Stimulated activated CD8-positive, alpha-beta memory T cell treated with anti-CD3 and anti-CD28 coated beads, Interleukin-4, amount 100 ng/mL, for 24 hours (primary cell): ENCODE measurements at regions not wholly inside any gene's neighbourhood (a gene's known extent, or its start where the extent isn't known, plus 50 kb on each side); places are given as distances from the start of the nearest gene placed in this dataset.

Experiments
- DNase-seq: peaks from one replicate; pipeline ENCODE4 v3.0.0-alpha.2; 2020; ENCODE audit warnings: low read depth

DNA sequence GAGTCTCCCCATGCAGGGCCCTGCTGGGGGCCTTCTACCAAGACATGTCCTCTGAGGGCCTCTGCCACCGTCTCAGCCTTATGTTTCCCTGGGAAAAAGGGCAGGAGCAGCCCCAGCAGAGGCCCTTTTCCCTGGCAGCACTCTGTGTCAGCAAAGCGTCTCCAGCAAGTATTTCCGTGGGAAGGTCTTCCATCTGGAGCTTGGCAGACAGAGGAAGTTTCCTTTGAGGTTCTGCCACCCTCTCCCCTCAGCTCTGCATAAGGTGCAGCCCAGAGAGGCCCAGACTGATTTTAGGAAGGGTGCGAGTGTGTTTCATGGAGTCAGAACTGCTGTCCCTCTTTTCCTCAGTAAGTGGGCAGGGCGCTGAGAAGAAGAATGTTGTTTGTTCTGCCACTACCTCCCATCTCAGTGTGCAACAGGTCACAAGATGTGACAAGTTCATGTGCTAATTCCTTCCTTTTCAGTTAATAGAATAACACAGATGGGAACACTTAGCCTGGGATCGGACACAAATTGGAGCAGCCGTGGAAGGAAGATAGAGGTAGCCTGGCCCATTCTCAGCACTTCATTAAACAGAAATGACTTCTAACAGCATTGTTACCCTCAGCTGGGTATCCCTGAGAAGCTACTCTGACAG, 784.4 kb downstream of the MAFB start:
- no peak for DNase-seq

DNA sequence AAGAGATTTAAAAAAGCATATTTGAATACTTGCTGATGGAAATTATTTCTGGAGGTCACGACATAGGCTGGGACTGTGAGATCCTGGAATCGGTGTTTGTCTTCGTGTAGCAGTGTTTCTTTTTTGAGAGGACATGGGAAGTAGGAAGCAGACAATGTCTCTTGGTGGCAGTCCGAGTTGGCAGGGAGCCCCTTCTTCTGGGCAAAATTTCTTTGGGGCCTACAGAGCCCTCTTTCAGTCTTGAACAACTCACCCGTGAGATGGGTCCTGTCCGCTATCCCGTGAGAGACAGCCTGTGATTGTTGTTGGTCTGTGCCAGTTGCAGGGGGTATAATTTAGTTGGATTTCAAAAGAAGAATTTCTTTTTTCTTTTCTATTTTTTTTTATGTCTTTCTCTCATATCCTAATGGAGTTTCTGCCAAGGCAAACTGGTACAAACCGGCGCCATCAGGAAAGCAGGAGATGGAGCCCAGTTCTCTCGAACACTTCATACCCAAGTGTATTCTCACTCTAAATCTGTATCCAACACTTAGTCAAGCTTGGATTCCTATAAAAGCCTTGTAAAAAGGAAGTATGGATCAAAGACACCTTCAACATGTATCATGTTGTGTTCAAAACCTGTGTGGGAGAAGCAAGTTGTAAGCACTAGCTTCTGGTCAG, 785.1 kb downstream of the MAFB start:
- DNase-seq: no peak

DNA sequence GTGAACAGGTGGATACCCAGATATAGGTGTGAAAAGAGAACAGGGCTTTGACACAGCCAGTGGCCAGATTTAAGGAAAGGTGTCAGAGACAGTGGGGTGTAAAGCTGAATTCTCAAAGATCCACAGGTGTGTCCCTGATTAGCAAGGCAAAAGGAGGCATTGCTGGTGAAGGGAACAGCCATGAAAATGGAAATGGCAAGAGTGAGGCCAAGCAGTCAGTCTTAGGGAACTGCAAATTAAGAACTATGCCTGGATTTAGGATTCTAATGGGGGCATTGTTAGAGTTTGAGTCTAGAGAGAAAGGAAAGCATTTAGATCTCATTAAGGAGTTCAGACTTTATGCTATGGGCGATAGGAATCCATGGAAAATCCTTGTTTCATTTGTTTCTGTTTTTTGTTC, 789.2 kb downstream of the MAFB start:
- no peak for DNase-seq

DNA sequence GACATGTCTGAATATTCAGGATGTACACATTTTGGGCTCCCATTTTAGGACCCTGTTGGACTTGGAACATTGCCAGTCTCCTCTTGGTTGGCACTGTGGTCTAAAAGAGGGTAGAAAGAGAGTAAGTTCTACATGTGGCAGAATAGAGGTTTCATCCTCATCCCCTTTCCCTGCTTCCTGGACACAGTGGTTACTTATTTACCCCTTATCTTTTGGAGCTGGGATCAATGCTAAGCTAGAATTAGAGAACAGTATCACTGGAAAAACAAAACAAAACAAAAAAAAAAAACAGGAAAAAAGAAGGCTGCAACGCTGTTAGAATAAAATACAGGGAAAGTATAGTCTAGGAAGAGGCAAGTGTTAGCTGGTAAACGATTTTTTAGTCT, 790.6 kb downstream of the MAFB start:
- no peak for DNase-seq

DNA sequence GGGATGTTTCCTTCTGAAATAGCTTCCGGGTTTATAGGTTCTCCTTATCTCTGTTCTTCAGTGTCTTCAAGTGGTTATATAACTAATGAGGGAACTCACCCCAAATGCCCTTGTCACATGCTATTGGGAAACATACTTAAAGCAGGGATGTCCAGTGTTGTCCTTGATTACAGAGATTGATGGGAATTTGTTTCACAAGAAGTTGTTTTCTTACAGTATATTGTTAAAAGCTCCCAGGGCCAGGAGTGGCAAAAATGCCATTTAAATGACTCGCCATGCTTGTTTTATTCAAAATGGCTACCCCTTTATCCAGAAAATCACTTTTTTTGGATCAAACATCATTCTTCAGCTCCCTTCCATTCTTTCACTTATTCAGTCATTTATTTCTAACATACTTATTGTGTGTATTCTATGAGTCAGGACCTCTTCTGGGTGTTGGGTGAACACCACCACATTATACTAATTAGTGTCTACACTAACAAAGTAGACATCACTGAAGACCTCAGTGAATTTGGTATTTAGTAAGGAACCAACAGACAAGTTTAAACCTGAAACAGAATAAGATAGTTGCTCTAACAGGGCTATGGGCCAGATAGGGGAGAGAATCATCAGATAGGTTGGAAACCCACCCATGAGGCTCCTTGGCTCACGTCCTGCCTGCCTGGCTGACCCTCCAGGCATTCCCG, 791.1 kb downstream of the MAFB start:
- DNase-seq: no peak

DNA sequence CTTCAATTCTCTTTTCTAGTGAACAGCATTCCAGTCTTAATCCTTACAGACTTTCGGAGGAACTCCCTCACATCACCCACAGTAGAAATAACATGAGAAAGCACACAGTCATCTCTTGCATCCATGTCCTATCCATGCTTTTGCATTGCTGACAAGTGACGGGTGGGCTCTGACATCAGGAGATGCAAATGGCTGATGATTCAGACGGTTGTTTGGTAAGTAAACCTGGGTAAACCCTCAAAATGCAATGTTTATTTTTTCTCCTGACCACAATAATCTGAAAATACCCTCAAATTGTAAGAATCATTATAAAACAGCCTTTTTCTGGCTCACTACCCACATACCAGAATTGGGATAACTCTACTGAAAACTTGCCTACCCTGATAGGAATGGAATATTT, 792.0 kb downstream of the MAFB start:
- no peak for DNase-seq

DNA sequence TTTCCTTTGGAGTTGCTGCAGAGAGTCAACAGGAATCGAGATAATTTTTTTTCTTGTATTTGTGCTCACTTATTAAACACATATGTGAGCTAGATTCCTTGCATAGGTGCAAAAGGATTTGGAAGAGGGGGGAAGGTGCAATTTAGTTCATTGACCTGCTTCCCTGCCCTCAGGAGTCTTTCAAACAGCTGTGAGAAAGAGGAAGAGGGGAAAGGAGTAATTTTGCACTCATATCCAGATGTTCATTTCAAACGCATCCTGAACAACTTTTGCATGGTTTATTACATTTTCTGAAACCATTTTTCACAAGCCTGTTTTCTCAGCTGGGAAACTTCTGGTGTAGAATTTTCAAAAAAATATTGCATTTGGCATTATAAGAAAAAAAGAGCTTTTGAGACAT, 795.0 kb downstream of the MAFB start:
- DNase-seq: no peak

DNA sequence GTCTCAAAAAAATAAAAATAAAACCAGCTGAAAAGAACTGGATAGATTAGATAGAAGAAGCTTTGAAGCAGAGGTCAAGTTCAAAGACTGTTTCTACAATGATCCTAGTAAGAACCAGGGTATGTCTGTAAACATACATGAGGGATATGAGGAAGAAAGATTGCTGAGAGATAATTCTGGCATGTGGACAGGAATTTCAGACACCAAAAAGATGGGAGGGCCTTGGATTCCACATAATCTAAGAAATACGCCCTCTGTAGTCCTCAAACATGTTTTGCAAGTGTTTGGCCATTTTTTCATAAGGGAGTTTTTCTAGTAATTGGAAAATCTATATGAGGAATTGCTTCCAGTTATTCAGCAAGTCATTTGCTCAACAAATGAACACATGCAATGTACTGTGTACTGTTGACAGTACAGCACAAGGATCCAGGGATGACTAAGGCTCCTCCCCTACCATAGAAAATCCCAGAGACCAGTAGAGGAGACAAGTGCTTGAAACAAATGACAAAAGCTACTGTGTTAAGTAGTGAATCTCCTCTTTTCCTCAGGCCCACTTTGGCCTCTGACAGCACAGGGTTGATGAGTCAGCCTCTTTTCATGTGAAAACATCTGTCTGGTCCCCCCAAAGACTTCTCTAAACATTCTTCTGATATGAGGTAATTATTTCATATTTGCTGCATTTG, 795.9 kb downstream of the MAFB start:
- no peak for DNase-seq

DNA sequence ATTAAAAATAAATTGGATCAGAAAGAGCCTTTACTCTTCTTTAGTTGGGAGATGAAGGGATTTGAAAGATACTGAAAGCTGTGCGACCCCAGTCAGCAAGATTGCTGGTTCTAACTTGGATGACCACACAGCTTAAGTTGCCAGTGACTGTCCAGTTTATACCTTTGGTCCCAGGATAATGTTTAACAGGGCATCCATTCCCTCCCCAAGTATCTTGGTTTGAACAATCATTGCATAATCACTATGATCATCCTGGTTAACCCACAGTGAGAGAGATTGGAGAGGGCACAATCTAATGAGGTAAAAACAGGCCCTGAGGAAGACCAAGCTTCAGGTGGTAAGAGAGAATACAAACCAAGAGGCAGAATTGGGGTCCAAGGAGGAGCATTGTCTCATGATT, 798.3 kb downstream of the MAFB start:
- DNase-seq: no peak

DNA sequence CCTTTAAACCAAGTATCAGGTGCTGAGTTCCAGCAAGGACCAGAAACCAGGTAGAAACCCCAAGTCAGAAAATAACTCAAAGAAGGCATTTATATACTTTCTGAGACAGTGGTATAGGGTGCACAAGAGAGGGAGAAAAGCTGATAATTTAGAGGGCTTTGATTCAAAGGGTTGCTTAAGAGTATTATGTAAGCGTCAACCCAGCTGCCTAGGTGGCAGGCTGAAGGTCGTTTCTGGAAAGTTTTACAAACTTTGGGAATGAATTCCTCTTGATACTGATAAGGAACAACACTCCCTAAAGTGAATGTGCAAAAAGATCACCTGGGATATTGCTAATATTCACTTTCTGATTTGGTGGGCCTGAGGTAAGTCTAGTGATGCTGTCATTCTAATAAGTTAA, 800.7 kb downstream of the MAFB start:
- DNase-seq: no peak

DNA sequence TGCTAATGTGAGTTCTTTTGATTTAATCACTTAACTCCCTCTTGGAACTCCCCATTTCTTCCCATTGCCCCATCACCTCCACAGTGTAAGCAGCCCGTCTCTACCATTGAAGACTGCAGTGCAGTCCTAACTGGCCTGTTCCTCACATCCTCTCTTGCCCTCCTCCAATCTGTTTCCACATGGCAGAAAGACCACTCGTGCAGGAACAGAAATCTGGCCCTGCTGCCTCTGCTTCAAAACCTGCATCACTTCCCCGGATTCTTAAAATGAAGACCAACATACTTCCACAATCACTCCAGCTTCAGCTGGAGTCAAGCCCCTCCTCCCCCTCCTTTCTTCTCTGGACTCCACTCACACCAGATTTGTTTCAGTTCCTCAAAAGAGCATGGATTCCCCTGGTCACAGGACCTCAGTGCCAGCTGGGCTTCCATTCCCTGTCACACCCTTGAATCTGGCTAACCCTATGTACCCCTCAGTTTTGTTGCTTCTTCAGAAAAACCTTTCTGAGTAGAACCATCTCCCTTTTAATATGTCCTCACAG, 802.3 kb downstream of the MAFB start:
- DNase-seq: no peak

DNA sequence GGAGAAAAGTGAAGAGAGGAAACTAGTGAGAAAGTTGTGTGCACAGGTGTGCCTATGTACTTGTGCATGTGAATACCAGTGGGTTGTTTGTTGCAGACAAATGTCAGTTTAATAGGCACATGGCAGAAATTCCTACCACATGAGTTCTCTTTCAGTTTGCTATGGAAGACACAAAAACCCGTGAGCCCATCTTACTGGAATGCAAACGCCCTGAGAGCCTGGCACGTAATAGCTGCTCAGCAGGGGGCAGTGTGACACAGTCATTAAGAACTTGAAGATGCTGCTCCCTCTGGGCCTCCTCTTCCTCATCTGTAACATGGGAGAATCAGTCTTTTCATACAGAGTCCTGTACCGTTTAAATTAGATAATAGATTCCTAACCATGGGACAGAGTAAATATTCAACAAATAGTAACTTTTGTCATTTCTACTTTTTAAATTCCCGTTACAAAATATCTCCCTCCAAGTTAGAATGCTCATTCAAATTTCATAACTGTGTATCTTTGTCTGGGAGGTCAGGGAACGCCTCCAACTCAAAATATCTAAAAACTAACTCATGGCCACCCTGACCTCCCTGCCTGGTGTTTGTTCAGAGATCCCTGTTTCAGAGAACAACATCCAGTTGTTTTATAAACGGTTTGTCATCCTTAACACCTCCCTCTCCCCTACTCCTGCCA, 802.9 kb downstream of the MAFB start:
- DNase-seq: no peak

DNA sequence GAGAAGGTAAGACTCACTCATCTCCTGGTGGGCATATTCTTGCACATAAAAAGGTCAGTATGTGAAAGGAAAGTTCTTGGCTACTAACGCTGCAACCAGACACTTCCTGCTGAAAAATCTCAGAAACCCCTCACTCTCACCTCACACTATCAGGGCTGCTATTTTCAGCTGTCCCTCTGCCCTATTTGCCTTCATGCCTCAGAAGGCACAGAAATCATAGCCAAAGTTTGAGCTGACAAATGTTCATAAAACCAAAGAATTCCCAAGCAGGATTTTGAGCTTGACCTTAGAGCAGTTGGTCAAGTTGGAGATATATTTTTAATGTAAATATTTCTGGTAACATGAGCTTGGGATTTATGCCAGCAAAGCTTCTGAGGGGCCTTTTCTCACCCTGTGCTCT, 806.2 kb downstream of the MAFB start:
- no peak for DNase-seq

DNA sequence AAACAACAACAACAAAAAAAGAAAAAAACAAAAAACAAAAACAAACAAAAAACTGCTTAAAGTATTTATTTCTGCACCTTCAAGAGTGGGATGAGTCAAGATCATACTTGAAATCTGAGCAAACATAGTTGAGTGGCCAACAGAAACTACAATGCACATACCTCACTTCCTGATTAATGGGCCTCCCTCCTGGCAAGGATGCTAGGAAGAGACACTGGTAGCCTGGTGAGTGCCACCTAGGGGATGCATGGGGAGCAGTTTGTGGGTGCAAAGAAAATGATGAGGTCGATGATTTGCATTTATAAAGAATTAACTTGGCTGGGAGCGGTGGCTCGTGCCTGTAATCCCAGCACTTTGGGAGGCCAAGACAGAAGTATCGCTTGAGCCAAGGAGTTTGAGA, 808.1 kb downstream of the MAFB start:
- DNase-seq: no peak

DNA sequence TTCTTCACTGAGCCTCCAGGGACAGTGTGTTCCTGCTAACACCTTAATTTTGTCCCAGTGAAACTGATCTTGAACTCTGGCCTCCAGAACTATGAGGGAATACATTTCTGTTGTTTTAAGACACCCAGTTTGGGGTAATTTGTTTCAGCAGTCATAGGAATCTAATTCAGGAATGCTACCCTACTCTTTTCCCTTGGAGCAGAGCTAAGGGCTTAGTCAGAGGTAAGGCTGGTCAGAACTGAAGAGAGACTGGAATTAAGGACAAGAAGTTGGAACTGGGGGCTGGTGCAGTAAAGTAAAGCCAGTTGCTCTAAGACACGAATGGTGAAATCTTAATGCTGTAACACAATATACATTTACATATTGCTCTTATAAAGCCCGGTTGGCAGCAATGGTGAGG, 809.7 kb downstream of the MAFB start:
- no peak for DNase-seq

DNA sequence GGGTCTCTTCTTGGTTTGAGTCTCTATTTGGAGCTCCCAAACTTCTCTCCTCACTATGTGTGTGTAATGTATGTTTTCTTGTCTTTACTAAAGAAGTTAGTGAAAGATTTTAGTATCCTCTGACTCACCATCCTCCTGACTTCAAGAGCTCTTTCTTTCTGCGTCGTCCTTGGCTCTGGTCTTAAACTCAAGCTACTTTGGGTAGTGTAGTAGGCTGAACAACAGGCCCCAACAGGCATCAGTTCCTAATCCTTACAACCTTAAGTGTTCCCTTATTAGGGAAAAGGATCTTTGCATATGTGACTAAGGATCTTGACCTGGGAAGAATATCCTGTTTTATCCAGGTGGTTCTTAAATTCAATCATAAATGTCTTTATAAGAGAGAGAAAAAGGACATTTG, 810.2 kb downstream of the MAFB start:
- no peak for DNase-seq

DNA sequence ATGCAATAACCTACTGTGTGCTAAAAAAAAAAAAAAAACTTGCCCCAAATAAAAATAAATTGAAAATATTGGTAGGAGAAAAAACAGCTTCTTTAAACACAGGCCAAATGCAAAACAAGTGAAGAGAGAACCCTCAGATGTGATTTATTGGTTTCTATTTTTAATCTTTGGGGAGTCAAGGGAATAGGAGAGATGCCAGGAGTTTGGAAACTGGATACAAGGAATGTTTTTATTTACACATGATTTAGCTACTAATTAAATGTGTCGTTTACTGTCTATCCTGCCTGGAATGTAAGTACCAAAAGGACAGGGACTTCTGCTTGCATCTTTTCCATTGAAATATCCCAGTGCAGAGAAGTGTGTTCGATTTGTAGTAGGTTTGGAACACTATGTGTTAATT, 810.7 kb downstream of the MAFB start:
- no peak for DNase-seq

DNA sequence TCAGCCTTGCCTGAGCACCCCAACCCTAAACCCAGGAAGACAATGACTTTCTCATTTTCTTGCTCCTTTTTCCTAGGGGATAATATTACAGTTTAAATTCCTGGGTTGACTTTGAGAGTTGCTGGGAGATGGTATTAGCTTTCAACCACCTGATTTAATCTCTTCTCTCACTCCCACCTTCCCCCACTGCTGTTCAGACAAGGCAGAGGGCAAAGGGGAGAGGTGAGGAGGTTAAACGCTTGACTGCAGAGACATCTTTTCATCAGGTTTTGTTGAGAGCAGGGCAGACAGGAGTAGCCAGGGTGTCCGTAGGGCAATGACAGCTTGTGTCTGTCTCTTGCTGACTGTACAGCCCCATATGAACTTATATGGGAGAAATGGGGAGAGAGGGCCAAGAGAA, 811.2 kb downstream of the MAFB start:
- DNase-seq: no peak

DNA sequence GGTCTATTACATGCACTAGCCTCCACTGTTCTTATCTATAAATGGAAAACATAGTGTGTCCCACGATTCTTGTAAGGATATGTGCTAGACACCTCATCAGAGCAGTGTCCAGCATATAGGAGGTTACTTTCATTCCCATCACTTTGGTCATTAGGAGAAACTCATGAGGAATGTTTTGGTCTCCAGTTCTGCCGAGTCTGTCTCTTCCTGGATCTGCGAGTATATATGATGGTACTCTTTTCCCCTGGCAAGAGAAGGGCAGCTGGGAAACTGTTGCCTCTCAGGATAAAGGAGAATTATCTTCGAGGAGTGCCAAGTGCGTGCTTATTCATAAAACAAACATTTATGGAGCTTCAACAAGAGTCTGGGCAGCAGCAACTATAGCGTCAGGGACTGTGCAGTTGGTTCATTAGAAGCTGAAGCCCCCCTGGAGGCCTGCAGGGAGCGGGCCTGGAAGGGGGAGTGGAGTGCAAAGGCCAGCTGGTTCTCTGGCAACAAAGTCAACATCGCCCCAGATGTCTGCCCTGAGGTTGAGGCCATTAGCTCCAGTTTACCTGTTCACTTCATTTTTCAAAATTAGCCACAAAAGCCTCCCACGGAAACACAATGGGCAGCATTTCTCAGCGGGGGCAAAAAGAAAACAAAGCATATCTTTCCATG, 811.9 kb downstream of the MAFB start:
- DNase-seq: no peak

DNA sequence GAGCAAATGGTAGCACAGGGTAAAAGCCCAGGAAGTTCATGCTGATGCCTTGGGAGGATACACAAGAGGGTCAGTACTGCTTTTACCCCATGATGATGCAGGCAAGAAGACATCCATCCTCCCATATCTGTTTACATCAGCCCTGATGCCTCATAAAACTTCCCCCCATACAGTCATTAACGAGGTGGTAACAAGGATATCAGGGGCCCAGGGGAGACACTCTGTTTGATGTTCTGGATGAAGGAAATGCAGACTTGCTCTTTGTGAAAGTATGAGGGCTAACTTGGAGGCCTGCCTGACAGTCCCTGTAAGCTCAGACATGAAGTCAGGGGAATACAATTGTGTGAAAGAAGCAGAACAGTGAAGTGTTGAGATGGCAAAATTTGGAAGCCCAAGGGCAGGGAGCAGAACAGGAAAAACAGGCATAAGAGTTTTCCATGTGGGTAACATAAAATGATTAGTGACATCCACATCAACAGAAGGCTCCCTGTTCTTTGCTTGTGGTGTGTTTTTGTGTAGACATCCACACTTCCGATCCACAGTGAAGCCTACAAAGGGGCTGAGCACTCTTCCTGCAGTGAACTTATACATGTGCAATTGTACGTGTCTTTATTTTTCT, 813.4 kb downstream of the MAFB start:
- DNase-seq: no peak
